Osteoblast (primary cell): ENCODE measurements at regions not wholly inside any gene's neighbourhood (a gene's known extent, or its start where the extent isn't known, plus 50 kb on each side); places are given as distances from the start of the nearest gene placed in this dataset.
A peak's percentile ranks its signal among the peaks of the same experiment; 100 is the strongest.

ENCODE experiments used
- DNase-seq: peaks from one replicate; pipeline ENCODE4 v3.0.0; 2011; ENCODE audit warnings: low spot score, mixed read lengths; ENCODE audit not compliant: insufficient read length; ENCODE audit errors: missing footprints
- H2AFZ ChIP-seq: 2 replicates; pipeline ENCODE4 v1.6.0; 2011; ENCODE audit warnings: mild to moderate bottlenecking, low read length
- H3K27ac ChIP-seq: 2 replicates; pipeline ENCODE4 v1.5.1; 2011; ENCODE audit warnings: mild to moderate bottlenecking, low read depth, low read length, moderate library complexity
- H3K27me3 ChIP-seq: 2 replicates; pipeline ENCODE4 v1.6.0; 2012; ENCODE audit warnings: mild to moderate bottlenecking, control low read depth, inconsistent platforms, low read length, moderate library complexity; ENCODE audit not compliant: insufficient read depth
- H3K36me3 ChIP-seq: 2 replicates; pipeline ENCODE4 v1.5.1; 2011; ENCODE audit warnings: mild to moderate bottlenecking, low read length, control low read depth, moderate library complexity; ENCODE audit not compliant: insufficient read depth
- H3K4me1 ChIP-seq: 2 replicates; pipeline ENCODE4 v1.5.1; 2011; ENCODE audit warnings: mild to moderate bottlenecking, low read length, control low read depth, moderate library complexity; ENCODE audit not compliant: insufficient read depth
- H3K4me2 ChIP-seq: 2 replicates; pipeline ENCODE4 v1.6.0; 2011; ENCODE audit warnings: mild to moderate bottlenecking, low read length; ENCODE audit not compliant: insufficient read depth
- H3K4me3 ChIP-seq: fragments of 200-600 bp; sonication (generic); 3 replicates; pipeline ENCODE4 v1.5.1; 2012; ENCODE audit warnings: mild to moderate bottlenecking, low read length, inconsistent platforms; ENCODE audit not compliant: insufficient read depth
- H3K79me2 ChIP-seq: 2 replicates; pipeline ENCODE4 v1.6.0; 2012; ENCODE audit warnings: mild to moderate bottlenecking, low read length, control low read depth, inconsistent platforms; ENCODE audit not compliant: insufficient read depth
- H3K9me3 ChIP-seq: 2 replicates; pipeline ENCODE4 v1.5.1; 2011; ENCODE audit warnings: low read depth, low read length, control low read depth
- H4K20me1 ChIP-seq: 2 replicates; pipeline ENCODE4 v1.6.0; 2012; ENCODE audit warnings: mild to moderate bottlenecking, low read length, control low read depth; ENCODE audit not compliant: insufficient read depth
- CTCF ChIP-seq: IDR thresholded peaks from 2 replicates; pipeline ENCODE4 v1.5.1; 2011; ENCODE audit warnings: mild to moderate bottlenecking, low read depth, low read length, moderate library complexity; ENCODE audit errors: extremely low read depth

GRCh38 chr5:67490543-67491321 lies 294.1 kb upstream of the CD180 start:
- H3K4me1 ChIP-seq = no peaks in the 10 kb centered on the region
- no peaks in the 10 kb centered on the region for H3K79me2 ChIP-seq
- H2AFZ ChIP-seq = no peak overlapping the region
- no peak for DNase-seq
- TF ChIP-seq CTCF = no peak
- no peaks in the 10 kb centered on the region for H4K20me1 ChIP-seq
- no peaks in the 10 kb centered on the region for H3K27me3 ChIP-seq
- H3K4me3 ChIP-seq = no peak overlapping the region
- no peak overlapping the region for H3K27ac ChIP-seq
- no peaks in the 10 kb centered on the region for H3K36me3 ChIP-seq
- no peak overlapping the region for H3K4me2 ChIP-seq
- H3K9me3 ChIP-seq = no peaks in the 10 kb centered on the region

GRCh38 chr5:67488885-67489284 lies 292.3 kb upstream of the CD180 start:
- Histone ChIP-seq H3K9me3 (no peaks in the 10 kb centered on the region), H3K27ac (no peak overlapping the region), H3K4me2 (no peak overlapping the region), H3K36me3 (no peaks in the 10 kb centered on the region), H3K79me2 (no peaks in the 10 kb centered on the region), H3K27me3 (no peaks in the 10 kb centered on the region), H3K4me3 (no peak overlapping the region), H2AFZ (no peak overlapping the region), H4K20me1 (no peaks in the 10 kb centered on the region), H3K4me1 (no peaks in the 10 kb centered on the region)
- no peak for TF ChIP-seq CTCF
- DNase-seq = no peak

- no peaks in the 10 kb centered on the region for H3K4me1 ChIP-seq
- no peak overlapping the region for H3K4me2 ChIP-seq
- H2AFZ ChIP-seq = no peak overlapping the region
- H3K79me2 ChIP-seq = no peaks in the 10 kb centered on the region
- H4K20me1 ChIP-seq = no peaks in the 10 kb centered on the region
- H3K4me3 ChIP-seq = no peak overlapping the region
- no peak for TF ChIP-seq CTCF
- H3K27ac ChIP-seq = no peak overlapping the region
- peak; percentile 27 for DNase-seq
- no peaks in the 10 kb centered on the region for H3K9me3 ChIP-seq
- no peaks in the 10 kb centered on the region for H3K36me3 ChIP-seq
- H3K27me3 ChIP-seq = no peaks in the 10 kb centered on the region
Observed at GRCh38 chr5:67487862-67488261, 291.3 kb upstream of the CD180 start.

GRCh38 chr5:67483453-67484030 lies 286.9 kb upstream of the CD180 start:
- Histone ChIP-seq H3K27me3 (no peaks in the 10 kb centered on the region), H2AFZ (no peak overlapping the region), H3K9me3 (no peaks in the 10 kb centered on the region), H3K27ac (no peak overlapping the region), H3K4me1 (no peaks in the 10 kb centered on the region), H4K20me1 (no peaks in the 10 kb centered on the region), H3K36me3 (no peaks in the 10 kb centered on the region), H3K79me2 (no peaks in the 10 kb centered on the region), H3K4me2 (no peak overlapping the region), H3K4me3 (no peak overlapping the region)
- no peak for TF ChIP-seq CTCF
- no peak for DNase-seq
